ENCODE measurements at regions not wholly inside any gene's neighbourhood (a gene's known extent, or its start where the extent isn't known, plus 50 kb on each side); places are given as distances from the start of the nearest gene placed in this dataset.

DNA sequence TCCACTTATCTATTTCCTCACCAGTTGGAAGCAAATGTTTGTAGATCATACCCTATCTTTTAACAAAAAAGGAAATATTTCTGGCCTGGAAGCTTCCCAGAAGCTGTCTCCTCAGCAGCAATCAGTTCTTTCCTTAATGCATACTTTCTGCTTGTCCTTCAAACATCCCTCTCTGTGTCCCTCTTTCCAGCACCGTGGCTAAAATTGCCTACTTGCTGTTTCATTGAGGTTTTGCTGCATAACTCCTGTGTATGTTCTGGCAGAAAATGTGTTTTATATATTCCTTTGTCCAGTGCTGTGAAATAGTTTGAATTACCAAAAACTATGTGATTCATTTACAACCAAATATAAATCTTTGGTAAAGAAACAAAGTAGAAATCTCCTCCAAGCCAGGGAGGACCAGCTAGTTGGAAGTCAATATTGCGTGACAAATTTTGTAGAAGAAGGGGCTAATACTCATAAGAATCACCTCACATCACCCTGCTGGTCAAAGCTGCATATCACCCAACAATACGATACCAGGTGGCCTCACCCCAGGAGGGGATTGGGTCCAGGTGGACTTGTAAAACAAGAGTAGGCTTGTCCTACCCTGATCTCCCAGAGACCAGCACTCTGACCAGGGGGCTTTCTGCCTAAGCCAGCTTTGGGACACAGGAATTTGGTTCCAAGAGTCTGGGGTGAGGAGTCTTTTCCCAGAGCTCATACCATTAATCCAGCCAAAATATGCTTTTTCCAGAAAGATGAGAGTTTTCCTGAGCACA lies 198.4 kb upstream of the SNX2 start:
- no peak overlapping the region for H3K27ac Mint-ChIP-seq
- no peaks in the 10 kb centered on the region for H3K36me3 Mint-ChIP-seq (ENCODE audit: insufficient read depth)
- TF ChIP-seq, protein P1, sequence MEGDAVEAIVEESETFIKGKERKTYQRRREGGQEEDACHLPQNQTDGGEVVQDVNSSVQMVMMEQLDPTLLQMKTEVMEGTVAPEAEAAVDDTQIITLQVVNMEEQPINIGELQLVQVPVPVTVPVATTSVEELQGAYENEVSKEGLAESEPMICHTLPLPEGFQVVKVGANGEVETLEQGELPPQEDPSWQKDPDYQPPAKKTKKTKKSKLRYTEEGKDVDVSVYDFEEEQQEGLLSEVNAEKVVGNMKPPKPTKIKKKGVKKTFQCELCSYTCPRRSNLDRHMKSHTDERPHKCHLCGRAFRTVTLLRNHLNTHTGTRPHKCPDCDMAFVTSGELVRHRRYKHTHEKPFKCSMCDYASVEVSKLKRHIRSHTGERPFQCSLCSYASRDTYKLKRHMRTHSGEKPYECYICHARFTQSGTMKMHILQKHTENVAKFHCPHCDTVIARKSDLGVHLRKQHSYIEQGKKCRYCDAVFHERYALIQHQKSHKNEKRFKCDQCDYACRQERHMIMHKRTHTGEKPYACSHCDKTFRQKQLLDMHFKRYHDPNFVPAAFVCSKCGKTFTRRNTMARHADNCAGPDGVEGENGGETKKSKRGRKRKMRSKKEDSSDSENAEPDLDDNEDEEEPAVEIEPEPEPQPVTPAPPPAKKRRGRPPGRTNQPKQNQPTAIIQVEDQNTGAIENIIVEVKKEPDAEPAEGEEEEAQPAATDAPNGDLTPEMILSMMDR (IDR thresholded peaks at IDR 0.05; ENCODE audit: unreplicated experiment) = no peak
- no peaks in the 10 kb centered on the region for H3K9me3 Mint-ChIP-seq (ENCODE audit: low read depth)
- no peak overlapping the region for H3K4me3 Mint-ChIP-seq (ENCODE audit: low read depth)
- no peak for DNase-seq (ENCODE audit: low spot score, unreplicated experiment)
- H3K27me3 Mint-ChIP-seq = peaks cover 7% of the 10 kb centered on the region
- no peaks in the 10 kb centered on the region for H3K4me1 Mint-ChIP-seq (ENCODE audit: low read depth)

DNA sequence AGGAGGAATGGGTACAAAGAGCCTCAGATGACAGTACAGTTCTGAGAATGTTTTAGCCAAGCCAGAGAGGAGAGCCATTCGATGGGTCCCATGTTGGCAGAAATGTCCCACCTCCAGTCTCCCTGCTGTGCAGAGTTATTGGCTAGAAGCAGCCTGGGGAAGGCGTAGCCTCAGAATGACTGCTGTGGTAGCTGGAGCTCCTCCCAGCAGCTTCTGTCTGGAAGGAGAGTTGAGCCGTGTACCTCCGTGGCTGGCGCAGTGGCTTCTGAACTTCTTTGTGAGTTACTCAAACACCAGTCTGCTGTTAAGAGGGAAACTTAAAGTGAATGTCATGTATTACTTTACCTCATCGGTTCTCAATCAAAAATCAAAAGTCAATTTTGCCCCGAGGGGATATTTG lies 193.3 kb upstream of the SNX2 start:
- DNase-seq (ENCODE audit: low spot score, unreplicated experiment) = no peak
- Mint-ChIP-seq H3K36me3 (ENCODE audit: insufficient read depth) (no peaks in the 10 kb centered on the region), H3K27ac (no peak overlapping the region), H3K4me3 (ENCODE audit: low read depth) (no peak overlapping the region), H3K9me3 (ENCODE audit: low read depth) (no peaks in the 10 kb centered on the region), H3K27me3 (peaks cover 18% of the 10 kb centered on the region), H3K4me1 (ENCODE audit: low read depth) (no peaks in the 10 kb centered on the region)
- TF ChIP-seq, protein P1 (IDR thresholded peaks at IDR 0.05; ENCODE audit: unreplicated experiment) = no peak

DNA sequence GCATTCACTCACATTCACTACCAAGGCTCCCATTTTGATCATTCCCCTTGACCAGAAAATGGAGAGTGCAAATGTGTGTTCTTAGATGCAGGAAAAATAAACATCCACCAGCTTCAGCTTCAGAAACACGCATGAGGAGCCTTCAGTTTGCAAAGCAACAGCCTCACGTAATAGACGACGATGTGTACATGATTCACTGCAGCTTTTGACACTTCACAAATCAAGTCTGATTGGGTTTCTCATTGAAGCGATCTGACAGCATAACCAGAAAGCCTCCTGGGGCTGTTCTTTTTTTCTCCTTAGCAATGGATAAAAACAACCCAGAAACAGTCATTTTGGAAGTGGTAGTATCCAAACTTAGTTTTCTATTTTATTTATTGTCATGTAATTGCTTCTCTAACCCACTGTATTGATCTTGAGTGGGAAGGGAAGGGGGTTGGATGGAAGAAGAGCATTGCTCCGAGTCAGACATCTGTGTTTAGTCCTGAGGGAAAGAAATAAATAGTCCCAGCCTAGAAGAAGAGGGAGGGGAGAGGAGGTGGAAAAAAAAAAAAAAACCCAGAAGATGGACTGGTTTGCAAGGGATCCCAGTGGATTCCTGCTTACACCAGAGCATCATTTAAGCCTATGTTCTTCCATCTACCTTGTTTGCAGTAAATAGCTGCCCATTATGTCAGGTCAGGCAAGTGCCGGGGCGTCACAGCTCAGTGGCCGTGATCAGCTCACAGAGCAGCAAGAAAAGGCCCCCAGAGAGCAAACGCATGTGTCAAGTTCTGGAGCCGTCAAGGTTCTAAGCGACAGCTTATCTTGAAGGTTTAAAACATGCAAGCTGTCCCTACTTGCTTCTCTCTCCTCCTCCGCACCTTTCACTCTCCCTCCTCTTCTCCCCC lies 190.2 kb upstream of the SNX2 start:
- no peak overlapping the region for H3K27ac Mint-ChIP-seq
- H3K36me3 Mint-ChIP-seq (ENCODE audit: insufficient read depth) = no peaks in the 10 kb centered on the region
- H3K27me3 Mint-ChIP-seq = peaks cover 14% of the 10 kb centered on the region
- H3K4me1 Mint-ChIP-seq (ENCODE audit: low read depth) = no peaks in the 10 kb centered on the region
- DNase-seq (ENCODE audit: low spot score, unreplicated experiment) = no peak
- H3K4me3 Mint-ChIP-seq (ENCODE audit: low read depth) = no peak overlapping the region
- TF ChIP-seq, protein P1 (IDR thresholded peaks at IDR 0.05; ENCODE audit: unreplicated experiment) = no peak
- H3K9me3 Mint-ChIP-seq (ENCODE audit: low read depth) = no peaks in the 10 kb centered on the region

DNA sequence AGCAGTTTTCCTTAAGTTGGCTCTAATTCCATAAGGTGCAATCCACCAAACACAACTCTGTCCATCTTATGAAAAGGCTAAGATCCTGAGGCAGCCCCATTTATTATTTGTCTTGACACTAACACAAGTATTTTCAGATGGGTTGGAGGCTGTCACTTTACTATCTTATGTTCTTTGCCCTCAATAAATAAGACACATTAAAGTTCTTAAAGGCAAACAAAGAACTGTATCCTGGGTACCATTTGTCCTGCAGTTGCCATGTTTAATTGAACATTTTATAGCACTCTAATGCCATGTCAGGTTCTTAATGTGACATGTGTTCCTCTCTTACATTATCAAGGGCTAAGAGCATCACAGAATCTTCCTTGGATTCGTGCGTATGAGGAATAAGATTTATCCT lies 189.5 kb upstream of the SNX2 start:
- no peak for DNase-seq (ENCODE audit: low spot score, unreplicated experiment)
- no peaks in the 10 kb centered on the region for H3K36me3 Mint-ChIP-seq (ENCODE audit: insufficient read depth)
- H3K4me1 Mint-ChIP-seq (ENCODE audit: low read depth) = no peaks in the 10 kb centered on the region
- peaks cover 14% of the 10 kb centered on the region for H3K27me3 Mint-ChIP-seq
- H3K9me3 Mint-ChIP-seq (ENCODE audit: low read depth) = no peaks in the 10 kb centered on the region
- H3K4me3 Mint-ChIP-seq (ENCODE audit: low read depth) = no peak overlapping the region
- H3K27ac Mint-ChIP-seq = no peak overlapping the region
- TF ChIP-seq, protein P1 (IDR thresholded peaks at IDR 0.05; ENCODE audit: unreplicated experiment) = no peak

DNA sequence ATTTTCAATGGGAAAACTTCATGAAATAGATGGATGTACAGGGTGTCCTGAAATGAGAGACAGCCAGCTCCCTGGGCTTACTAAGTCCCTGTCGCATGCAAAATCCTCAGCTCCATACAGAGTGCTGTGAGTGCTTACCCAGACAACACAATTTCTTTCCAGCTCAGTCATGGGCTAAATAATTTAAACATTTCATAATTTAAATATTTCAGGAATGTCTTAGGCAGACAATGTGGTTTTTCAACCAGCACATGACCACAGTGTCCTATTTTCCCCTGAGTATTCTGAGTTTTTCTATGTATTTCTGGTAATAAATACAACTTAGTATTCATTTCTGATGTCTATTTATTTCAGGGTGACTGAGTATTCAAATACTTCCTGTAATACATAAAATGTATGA lies 188.5 kb upstream of the SNX2 start:
- Mint-ChIP-seq H3K9me3 (ENCODE audit: low read depth) (no peaks in the 10 kb centered on the region), H3K4me3 (ENCODE audit: low read depth) (no peak overlapping the region), H3K27me3 (peaks cover 12% of the 10 kb centered on the region), H3K36me3 (ENCODE audit: insufficient read depth) (no peaks in the 10 kb centered on the region), H3K4me1 (ENCODE audit: low read depth) (no peaks in the 10 kb centered on the region), H3K27ac (no peak overlapping the region)
- no peak for DNase-seq (ENCODE audit: low spot score, unreplicated experiment)
- TF ChIP-seq, protein P1 (IDR thresholded peaks at IDR 0.05; ENCODE audit: unreplicated experiment) = no peak

Measured in progenitor cell of endocrine pancreas (in vitro differentiated cells).